GM19043 (cell line): ENCODE measurements at regions not wholly inside any gene's neighbourhood (a gene's known extent, or its start where the extent isn't known, plus 50 kb on each side); places are given as distances from the start of the nearest gene placed in this dataset.
"Not testable (repeated sequence)": the region's sequence is repeated elsewhere in the genome, so short reads cannot be mapped to it uniquely, and the experiment has no call there.

Experiments
- ATAC-seq: cut with Tn5 transposase; IDR thresholded peaks from one replicate; pipeline ENCODE4 v1.9.1; 2021; ENCODE audit warnings: low read depth; ENCODE audit not compliant: unreplicated experiment

GRCh38 chr2:75390169-75390568 is 170.6 kb downstream of the EVA1A start:
- ATAC-seq: no peak

- no peak for ATAC-seq
Measured at GRCh38 chr2:75389271-75389670, 171.5 kb downstream of the EVA1A start.

GRCh38 chr2:75381032-75381431 is 179.7 kb downstream of the EVA1A start:
- no peak for ATAC-seq

- no peak for ATAC-seq
Measured at GRCh38 chr2:75379476-75380210, 180.3 kb upstream of the TACR1 start.

GRCh38 chr2:75375646-75376582 is 176.6 kb upstream of the TACR1 start:
- no peak for ATAC-seq

- ATAC-seq: not testable (repeated sequence)
Measured at GRCh38 chr2:75374414-75374957, 175.2 kb upstream of the TACR1 start.

GRCh38 chr2:75367401-75367800 is 168.1 kb upstream of the TACR1 start:
- no peak for ATAC-seq

GRCh38 chr2:75361486-75361885 is 162.2 kb upstream of the TACR1 start:
- ATAC-seq: no peak

GRCh38 chr2:75360945-75361344 is 161.6 kb upstream of the TACR1 start:
- no peak for ATAC-seq

- ATAC-seq: no peak
Measured at GRCh38 chr2:75356865-75357264, 157.5 kb upstream of the TACR1 start.

- ATAC-seq: no peak
Measured at GRCh38 chr2:75353131-75353530, 153.8 kb upstream of the TACR1 start.

GRCh38 chr2:75348307-75348706 is 149.0 kb upstream of the TACR1 start:
- ATAC-seq: no peak

- no peak for ATAC-seq
Measured at GRCh38 chr2:75344146-75344545, 144.8 kb upstream of the TACR1 start.

- peak; percentile 65 for ATAC-seq
Measured at GRCh38 chr2:75342504-75343175, 143.3 kb upstream of the TACR1 start.

- no peak for ATAC-seq
Measured at GRCh38 chr2:75340560-75340959, 141.2 kb upstream of the TACR1 start.

- ATAC-seq: no peak
Measured at GRCh38 chr2:75338461-75338860, 139.1 kb upstream of the TACR1 start.

- no peak for ATAC-seq
Measured at GRCh38 chr2:75337619-75338018, 138.3 kb upstream of the TACR1 start.

GRCh38 chr2:75337016-75337415 is 137.7 kb upstream of the TACR1 start:
- ATAC-seq: no peak

- no peak for ATAC-seq
Measured at GRCh38 chr2:75336451-75336850, 137.1 kb upstream of the TACR1 start.

- no peak for ATAC-seq
Measured at GRCh38 chr2:75334076-75334475, 134.8 kb upstream of the TACR1 start.

GRCh38 chr2:75333646-75334045 is 134.3 kb upstream of the TACR1 start:
- ATAC-seq: no peak
